ENCODE measurements at regions not wholly inside any gene's neighbourhood (a gene's known extent, or its start where the extent isn't known, plus 50 kb on each side); places are given as distances from the start of the nearest gene placed in this dataset.

DNA sequence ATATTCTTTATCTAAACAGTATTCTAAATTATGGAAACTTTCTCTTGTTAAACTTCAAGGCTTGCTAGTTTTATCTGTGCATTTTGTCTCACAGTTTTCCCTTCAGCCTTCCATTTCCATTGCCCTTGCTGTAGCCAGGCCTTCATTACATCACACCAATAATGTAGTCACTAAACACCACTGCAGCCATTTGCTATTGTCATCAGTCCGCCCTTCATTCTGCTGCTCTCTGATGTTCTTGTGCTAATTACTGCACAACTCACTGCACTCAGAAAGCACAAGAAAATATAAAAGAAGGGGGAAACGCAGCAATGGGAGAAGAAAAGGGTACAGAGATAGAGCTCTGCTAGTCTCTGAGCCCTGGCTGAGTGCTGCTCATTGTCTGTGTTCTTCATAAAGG lies 239.6 kb upstream of the FSTL5 start:
- H3K27ac ChIP-seq = no peak overlapping the region
- TF ChIP-seq ZFX (IDR thresholded peaks at IDR 0.05; ENCODE audit: borderline replicate concordance) = no peak

DNA sequence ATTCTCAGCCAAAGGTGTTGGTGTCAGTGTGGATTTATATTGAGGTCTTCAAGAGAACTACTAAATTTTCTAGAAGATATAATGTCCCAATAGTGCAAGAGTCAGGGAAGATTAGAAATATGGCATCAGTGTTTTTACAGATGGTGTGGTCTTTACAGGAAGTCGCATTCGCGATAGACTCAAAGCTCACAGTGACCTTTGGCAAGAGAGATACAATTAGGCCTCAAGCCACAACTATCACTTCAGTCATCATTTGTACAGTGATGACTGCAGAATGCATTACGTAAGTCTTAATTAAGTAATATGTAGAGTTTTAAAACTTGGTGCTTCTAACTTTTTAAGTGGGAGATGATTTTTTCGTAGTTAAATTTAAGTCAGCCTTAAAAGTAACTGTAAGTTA lies 237.2 kb upstream of the FSTL5 start:
- no peak overlapping the region for H3K27ac ChIP-seq

DNA sequence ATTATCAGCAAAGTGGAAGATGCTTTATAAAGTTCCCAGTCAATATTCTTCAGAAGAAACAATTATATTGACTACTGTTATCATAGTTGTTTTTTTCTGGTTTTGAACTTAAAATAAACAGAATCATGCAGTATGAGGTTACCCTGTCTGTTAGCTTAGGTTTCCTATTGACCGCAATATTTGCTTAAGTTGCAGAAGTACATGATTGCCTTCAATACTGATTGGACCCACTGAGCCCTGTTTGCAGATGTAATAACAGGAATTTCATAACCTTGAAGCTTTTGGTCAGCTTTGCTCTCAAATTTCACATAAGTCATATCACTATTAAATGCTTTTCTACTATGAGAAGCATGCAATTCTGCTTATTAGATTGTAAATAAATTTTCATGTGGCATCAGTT lies 229.1 kb upstream of the FSTL5 start:
- TF ChIP-seq, protein P1, sequence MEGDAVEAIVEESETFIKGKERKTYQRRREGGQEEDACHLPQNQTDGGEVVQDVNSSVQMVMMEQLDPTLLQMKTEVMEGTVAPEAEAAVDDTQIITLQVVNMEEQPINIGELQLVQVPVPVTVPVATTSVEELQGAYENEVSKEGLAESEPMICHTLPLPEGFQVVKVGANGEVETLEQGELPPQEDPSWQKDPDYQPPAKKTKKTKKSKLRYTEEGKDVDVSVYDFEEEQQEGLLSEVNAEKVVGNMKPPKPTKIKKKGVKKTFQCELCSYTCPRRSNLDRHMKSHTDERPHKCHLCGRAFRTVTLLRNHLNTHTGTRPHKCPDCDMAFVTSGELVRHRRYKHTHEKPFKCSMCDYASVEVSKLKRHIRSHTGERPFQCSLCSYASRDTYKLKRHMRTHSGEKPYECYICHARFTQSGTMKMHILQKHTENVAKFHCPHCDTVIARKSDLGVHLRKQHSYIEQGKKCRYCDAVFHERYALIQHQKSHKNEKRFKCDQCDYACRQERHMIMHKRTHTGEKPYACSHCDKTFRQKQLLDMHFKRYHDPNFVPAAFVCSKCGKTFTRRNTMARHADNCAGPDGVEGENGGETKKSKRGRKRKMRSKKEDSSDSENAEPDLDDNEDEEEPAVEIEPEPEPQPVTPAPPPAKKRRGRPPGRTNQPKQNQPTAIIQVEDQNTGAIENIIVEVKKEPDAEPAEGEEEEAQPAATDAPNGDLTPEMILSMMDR (IDR thresholded peaks at IDR 0.05) = no peak
- no peak for TF ChIP-seq ZFX (IDR thresholded peaks at IDR 0.05; ENCODE audit: borderline replicate concordance)
- H3K27ac ChIP-seq = no peak overlapping the region

More for the DNA sequence above, 237.2 kb upstream of the FSTL5 start:
- TF ChIP-seq, protein P1 (IDR thresholded peaks at IDR 0.05) = no peak
- TF ChIP-seq ZFX (IDR thresholded peaks at IDR 0.05; ENCODE audit: borderline replicate concordance) = no peak

GRCh38 chr4:162366146-162366545 lies 202.3 kb upstream of the FSTL5 start:
- H3K27ac ChIP-seq = no peak overlapping the region
- TF ChIP-seq, protein P1 (IDR thresholded peaks at IDR 0.05) = no peak
- TF ChIP-seq ZFX (IDR thresholded peaks at IDR 0.05; ENCODE audit: borderline replicate concordance) = no peak

DNA sequence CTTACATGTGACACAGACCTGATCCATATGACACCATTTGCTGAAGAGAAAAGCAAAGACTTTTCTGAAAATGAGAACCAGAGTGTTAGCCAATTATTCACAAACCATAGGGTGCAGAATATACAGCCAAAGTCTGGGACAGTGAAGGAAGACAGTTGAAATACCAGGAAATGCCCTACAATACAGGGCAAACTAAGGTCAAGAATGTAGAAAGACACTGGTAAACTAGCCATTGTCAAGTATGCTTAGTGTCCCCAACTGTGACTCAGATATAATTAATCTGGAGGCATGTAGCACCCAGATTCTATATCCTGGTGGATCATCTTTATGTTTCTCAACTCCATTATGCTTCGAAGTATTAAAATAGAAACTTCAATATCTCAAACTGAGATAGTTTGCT lies 200.9 kb upstream of the FSTL5 start:
- H3K27ac ChIP-seq = no peak overlapping the region
- TF ChIP-seq, protein P1 (IDR thresholded peaks at IDR 0.05) = no peak
- TF ChIP-seq ZFX (IDR thresholded peaks at IDR 0.05; ENCODE audit: borderline replicate concordance) = no peak

DNA sequence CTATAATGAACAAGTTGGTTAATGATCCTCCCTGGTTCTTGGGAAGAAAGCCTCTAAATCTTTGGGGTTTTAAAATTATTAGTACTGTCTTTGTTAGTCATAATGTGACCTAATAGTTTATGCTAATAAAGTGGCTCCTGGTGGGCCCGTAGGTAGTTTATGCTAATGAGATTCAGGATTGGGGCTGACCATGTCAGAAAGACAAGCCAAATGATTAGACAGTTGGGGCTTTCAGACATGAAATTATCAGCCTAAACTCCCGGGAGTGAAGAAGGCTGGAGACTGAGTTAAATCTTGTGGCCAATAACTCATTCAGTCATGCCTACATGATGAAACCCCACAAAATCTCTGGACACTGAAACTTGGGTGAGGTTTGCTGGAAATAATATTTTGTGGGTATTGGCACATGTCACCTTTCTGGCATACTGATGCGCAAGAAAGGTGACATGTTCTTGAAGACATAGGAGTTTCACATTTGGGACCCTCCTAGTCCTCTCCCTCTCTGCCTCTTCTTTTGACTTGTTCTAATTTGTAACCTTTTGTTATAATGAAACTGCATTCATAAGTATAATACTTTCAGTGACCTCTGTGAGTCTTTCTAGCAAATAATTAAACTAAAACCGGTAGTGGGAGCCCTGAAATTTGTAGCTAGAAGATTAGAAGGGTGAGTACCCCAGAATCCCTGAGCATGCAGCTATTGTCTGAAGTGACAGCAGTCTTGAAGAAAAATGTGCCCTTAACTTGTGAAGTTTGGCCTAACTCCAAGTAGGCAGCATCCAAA lies 196.8 kb upstream of the FSTL5 start:
- TF ChIP-seq, protein P1 (IDR thresholded peaks at IDR 0.05) = no peak
- TF ChIP-seq ZFX (IDR thresholded peaks at IDR 0.05; ENCODE audit: borderline replicate concordance) = no peak
- H3K27ac ChIP-seq = no peak overlapping the region

- TF ChIP-seq, protein P1 (IDR thresholded peaks at IDR 0.05) = no peak
- no peak for TF ChIP-seq ZFX (IDR thresholded peaks at IDR 0.05; ENCODE audit: borderline replicate concordance)
- H3K27ac ChIP-seq = no peak overlapping the region
Measured at GRCh38 chr4:162356181-162356580, 192.4 kb upstream of the FSTL5 start.

All from 22Rv1 (cell line).